ENCODE measurements at regions not wholly inside any gene's neighbourhood (a gene's known extent, or its start where the extent isn't known, plus 50 kb on each side); places are given as distances from the start of the nearest gene placed in this dataset.
"Not testable (repeated sequence)": the region's sequence is repeated elsewhere in the genome, so short reads cannot be mapped to it uniquely, and the experiment has no call there.

DNA sequence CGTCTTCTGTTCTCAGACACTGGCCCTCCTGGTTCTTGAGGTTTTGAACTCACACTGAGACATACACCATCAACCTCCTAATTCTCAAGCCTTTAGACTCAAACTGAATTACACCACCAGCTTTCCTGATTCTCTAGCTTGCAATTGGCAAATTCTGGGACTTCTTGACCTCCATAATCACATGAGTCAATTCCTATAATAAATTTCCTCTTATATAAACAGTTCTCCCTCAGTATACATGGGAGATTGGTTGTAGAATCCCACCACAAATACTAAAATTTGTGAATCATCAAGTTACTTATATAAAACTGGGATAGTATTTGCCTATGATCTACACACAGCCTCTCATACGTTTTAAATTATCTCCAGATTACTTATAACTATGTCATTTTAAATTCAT lies 162.2 kb downstream of the DIO2 start:
- TF ChIP-seq, protein P1, sequence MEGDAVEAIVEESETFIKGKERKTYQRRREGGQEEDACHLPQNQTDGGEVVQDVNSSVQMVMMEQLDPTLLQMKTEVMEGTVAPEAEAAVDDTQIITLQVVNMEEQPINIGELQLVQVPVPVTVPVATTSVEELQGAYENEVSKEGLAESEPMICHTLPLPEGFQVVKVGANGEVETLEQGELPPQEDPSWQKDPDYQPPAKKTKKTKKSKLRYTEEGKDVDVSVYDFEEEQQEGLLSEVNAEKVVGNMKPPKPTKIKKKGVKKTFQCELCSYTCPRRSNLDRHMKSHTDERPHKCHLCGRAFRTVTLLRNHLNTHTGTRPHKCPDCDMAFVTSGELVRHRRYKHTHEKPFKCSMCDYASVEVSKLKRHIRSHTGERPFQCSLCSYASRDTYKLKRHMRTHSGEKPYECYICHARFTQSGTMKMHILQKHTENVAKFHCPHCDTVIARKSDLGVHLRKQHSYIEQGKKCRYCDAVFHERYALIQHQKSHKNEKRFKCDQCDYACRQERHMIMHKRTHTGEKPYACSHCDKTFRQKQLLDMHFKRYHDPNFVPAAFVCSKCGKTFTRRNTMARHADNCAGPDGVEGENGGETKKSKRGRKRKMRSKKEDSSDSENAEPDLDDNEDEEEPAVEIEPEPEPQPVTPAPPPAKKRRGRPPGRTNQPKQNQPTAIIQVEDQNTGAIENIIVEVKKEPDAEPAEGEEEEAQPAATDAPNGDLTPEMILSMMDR (IDR thresholded peaks at IDR 0.05; ENCODE audit: insufficient read depth, low read depth, low read length, missing control alignments) = no peak
- no peak overlapping the region for H3K4me3 ChIP-seq (ENCODE audit: low read length)
- no peak for DNase-seq (ENCODE audit: low read depth)

DNA sequence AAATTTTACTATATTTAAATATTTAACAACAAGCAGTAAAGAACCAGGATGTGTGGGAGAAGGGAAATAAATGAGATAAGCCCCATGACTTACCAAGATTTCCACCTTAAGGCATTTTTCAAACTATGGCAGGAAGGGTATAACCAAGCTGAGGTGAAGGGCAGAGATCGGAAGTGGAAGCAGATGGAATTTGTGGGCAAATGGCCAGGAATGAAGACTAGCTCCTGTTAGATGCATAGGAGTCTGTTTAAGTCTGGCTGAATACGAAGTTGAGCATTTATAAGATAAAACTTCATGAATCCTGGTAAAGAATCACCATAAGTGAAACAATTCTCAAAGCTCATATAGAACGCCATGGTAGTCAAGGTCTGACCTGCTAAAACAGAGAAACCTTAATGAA lies 163.5 kb downstream of the DIO2 start:
- H3K4me3 ChIP-seq (ENCODE audit: low read length) = no peak overlapping the region
- TF ChIP-seq, protein P1 (IDR thresholded peaks at IDR 0.05; ENCODE audit: insufficient read depth, low read depth, low read length, missing control alignments) = no peak
- no peak for DNase-seq (ENCODE audit: low read depth)

- no peak for DNase-seq (ENCODE audit: low read depth)
- TF ChIP-seq, protein P1 (IDR thresholded peaks at IDR 0.05; ENCODE audit: insufficient read depth, low read depth, low read length, missing control alignments) = no peak
Measured at GRCh38 chr14:80037349-80037748, 174.0 kb downstream of the DIO2 start.

DNA sequence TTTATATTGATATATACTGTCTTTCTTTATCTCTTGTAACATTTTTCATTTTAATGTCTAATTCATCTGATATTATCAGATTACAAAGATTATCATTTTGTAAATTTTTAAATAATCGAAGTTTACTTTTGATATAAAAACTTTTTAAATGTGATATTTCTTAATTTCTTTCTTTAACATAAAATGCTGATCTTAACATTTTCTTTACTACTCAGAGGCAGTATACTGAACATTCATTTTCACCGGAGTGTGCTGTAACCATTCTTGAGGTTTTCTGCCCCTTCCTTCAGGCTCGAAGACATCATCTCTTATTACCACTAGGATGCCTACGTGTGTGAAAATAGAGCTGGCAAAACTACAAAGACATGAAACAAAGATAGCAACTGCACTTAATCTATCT lies 186.9 kb downstream of the DIO2 start:
- no peak overlapping the region for H3K4me3 ChIP-seq (ENCODE audit: low read length)
- DNase-seq (ENCODE audit: low read depth) = no peak
- TF ChIP-seq, protein P1 (IDR thresholded peaks at IDR 0.05; ENCODE audit: insufficient read depth, low read depth, low read length, missing control alignments) = no peak

More at GRCh38 chr14:80037349-80037748, 174.0 kb downstream of the DIO2 start:
- no peak overlapping the region for H3K4me3 ChIP-seq (ENCODE audit: low read length)

- H3K4me3 ChIP-seq (ENCODE audit: low read length); DNase-seq (ENCODE audit: low read depth): not testable (repeated sequence)
Measured at GRCh38 chr14:80018476-80018875, 192.8 kb downstream of the DIO2 start.

- TF ChIP-seq, protein P1 (IDR thresholded peaks at IDR 0.05; ENCODE audit: insufficient read depth, low read depth, low read length, missing control alignments) = no peak
- no peak overlapping the region for H3K4me3 ChIP-seq (ENCODE audit: low read length)
- no peak for DNase-seq (ENCODE audit: low read depth)
Measured at GRCh38 chr14:80017795-80018194, 193.5 kb downstream of the DIO2 start.

DNA sequence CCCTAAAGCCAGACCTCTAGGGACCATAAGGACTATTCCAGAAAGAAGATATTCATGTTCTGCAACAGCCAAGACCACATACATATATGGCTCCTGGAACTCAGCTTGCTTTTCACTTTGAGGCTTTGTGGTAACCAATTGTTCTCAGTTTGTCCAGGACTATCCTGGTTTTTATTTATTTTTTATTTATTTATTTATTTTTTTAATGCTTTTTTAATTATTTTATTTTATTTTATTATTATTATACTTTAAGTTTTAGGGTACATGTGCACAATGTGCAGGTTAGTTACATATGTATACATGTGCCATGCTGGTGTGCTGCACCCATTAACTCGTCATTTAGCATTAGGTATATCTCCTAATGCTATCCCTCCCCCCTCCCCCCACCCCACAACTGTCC lies 201.1 kb downstream of the DIO2 start:
- DNase-seq (ENCODE audit: low read depth) = not testable (repeated sequence)

DNA sequence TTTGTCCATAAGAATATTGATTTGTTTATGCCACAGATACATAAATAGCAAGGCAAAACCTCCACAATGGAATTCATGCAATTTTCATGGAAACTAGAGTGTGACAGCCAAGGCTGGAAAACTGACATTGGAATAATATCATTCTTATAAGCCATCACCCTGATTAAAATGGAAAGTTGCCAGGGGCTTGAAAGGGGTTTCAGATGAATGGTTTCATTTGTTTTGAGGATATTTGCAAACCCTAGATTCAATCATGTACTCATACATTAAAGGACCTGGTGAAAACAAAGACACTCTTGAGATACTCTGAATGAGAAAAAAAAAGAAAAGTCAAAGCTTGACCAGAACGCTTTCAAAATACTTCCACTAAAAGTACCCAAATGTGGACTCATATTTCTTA lies 205.7 kb downstream of the DIO2 start:
- DNase-seq (ENCODE audit: low read depth) = no peak
- no peak overlapping the region for H3K4me3 ChIP-seq (ENCODE audit: low read length)
- TF ChIP-seq, protein P1 (IDR thresholded peaks at IDR 0.05; ENCODE audit: insufficient read depth, low read depth, low read length, missing control alignments) = no peak

More for the DNA sequence above, 201.1 kb downstream of the DIO2 start:
- not testable (repeated sequence) for H3K4me3 ChIP-seq (ENCODE audit: low read length)
